IMR-90 (cell line): ENCODE measurements at regions not wholly inside any gene's neighbourhood (a gene's known extent, or its start where the extent isn't known, plus 50 kb on each side); places are given as distances from the start of the nearest gene placed in this dataset.

Experiments used
- BHLHE40 ChIP-seq: fragments of 150-350 bp; IDR thresholded peaks from 2 replicates; pipeline ENCODE4 v1.6.1; 2016; ENCODE audit warnings: mild to moderate bottlenecking, low read depth, low read length
- CHD1 ChIP-seq: IDR thresholded peaks from 2 replicates; pipeline ENCODE4 v1.6.1; 2012; ENCODE audit warnings: low read depth, low read length, improper control_type of control experiment
- MAZ ChIP-seq: IDR thresholded peaks from 2 replicates; pipeline ENCODE4 v1.6.1; 2012; ENCODE audit warnings: low read depth, mild to moderate bottlenecking, low read length, improper control_type of control experiment, moderate library complexity, borderline replicate concordance
- MXI1 ChIP-seq: IDR thresholded peaks from 2 replicates; pipeline ENCODE4 v1.6.1; 2012; ENCODE audit warnings: low read depth, mild to moderate bottlenecking, low read length, moderate library complexity, borderline replicate concordance
- POLR2A ChIP-seq: IDR thresholded peaks from 2 replicates; pipeline ENCODE4 v1.6.1; 2012; ENCODE audit warnings: mild to moderate bottlenecking, low read depth, low read length
- RAD21 ChIP-seq: IDR thresholded peaks from 2 replicates; pipeline ENCODE4 v1.6.1; 2012; ENCODE audit warnings: low read length, improper control_type of control experiment
- RFX5 ChIP-seq: IDR thresholded peaks from 2 replicates; pipeline ENCODE4 v1.8.0; 2012; ENCODE audit warnings: low read depth, mild to moderate bottlenecking, low read length, moderate library complexity
- SMC3 ChIP-seq: fragments of 150-350 bp; IDR thresholded peaks from 2 replicates; pipeline ENCODE4 v1.6.1; 2016; ENCODE audit warnings: low read depth, mild to moderate bottlenecking, antibody characterized with exemption, low read length, moderate library complexity
- TF ChIP-seq, protein P1 (sequence below): conservative IDR thresholded peaks from 2 replicates; pipeline ENCODE4 v1.5.1; 2012; ENCODE audit warnings: mild to moderate bottlenecking, low read depth, low read length, improper control_type of control experiment
- TF ChIP-seq, protein P2 (sequence below): fragments of 150-350 bp; IDR thresholded peaks from 2 replicates; pipeline ENCODE4 v1.6.1; 2017; ENCODE audit warnings: mild to moderate bottlenecking, antibody characterized with exemption, low read length, low read depth

DNA sequence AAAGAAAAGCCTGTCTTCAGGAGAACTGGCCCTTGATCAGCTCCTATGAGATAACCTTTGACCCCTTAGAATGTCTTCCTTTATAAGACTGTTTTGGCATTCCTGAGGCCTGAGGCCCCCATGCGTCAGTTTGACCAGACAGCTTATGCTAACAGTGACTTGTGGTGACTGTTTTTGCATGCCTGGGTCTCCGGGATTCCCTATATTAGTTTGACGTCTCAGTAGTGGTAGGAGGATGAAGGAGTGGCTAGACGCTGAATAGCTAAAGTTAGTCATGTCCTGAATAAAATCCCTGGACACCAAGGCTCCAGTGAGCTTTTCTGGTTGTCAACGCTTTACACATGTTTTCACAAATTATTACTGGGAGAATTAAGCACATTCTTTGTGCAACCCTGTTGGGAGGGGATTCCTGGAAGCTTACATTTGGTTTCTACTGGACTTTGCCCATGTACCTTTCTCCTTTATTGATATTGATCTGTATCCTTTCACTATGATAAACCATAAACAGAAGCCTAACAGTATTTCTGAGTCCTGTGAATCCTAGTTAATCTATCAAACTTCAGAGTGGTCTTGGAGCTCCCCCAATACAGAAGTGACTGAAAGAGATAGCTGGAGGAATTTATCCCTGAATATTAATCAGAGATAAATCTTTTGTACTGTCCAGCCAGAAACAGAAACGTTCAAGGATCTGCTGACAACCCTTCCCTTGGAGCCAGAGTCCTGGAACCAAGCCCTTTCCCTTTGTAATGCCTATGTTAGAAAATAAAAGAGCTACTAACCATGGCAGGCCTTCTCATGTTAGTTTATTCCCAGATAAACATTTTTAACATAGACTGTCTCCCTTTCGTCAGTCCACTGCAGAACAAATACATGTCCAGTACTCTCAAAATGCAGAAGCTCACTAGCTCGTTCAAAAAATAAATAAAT, 479.2 kb downstream of the RPS29 start:
- TF ChIP-seq, protein P1, sequence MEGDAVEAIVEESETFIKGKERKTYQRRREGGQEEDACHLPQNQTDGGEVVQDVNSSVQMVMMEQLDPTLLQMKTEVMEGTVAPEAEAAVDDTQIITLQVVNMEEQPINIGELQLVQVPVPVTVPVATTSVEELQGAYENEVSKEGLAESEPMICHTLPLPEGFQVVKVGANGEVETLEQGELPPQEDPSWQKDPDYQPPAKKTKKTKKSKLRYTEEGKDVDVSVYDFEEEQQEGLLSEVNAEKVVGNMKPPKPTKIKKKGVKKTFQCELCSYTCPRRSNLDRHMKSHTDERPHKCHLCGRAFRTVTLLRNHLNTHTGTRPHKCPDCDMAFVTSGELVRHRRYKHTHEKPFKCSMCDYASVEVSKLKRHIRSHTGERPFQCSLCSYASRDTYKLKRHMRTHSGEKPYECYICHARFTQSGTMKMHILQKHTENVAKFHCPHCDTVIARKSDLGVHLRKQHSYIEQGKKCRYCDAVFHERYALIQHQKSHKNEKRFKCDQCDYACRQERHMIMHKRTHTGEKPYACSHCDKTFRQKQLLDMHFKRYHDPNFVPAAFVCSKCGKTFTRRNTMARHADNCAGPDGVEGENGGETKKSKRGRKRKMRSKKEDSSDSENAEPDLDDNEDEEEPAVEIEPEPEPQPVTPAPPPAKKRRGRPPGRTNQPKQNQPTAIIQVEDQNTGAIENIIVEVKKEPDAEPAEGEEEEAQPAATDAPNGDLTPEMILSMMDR = no peak
- TF ChIP-seq RFX5 (no peak), POLR2A (no peak), SMC3 (no peak), MXI1 (no peak), RAD21 (no peak), CHD1 (no peak), MAZ (no peak), BHLHE40 (no peak)
- TF ChIP-seq, protein P2, sequence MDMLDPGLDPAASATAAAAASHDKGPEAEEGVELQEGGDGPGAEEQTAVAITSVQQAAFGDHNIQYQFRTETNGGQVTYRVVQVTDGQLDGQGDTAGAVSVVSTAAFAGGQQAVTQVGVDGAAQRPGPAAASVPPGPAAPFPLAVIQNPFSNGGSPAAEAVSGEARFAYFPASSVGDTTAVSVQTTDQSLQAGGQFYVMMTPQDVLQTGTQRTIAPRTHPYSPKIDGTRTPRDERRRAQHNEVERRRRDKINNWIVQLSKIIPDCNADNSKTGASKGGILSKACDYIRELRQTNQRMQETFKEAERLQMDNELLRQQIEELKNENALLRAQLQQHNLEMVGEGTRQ = no peak
